HL-60 (cell line): ENCODE measurements at regions not wholly inside any gene's neighbourhood (a gene's known extent, or its start where the extent isn't known, plus 50 kb on each side); places are given as distances from the start of the nearest gene placed in this dataset.

Experiments
- DNase-seq, 2 experiments: peaks; one replicate each; pipeline ENCODE4 v3.0.0-alpha.2; 2010 to 2020; ENCODE audit warnings: low read depth in 1 of 2, low spot score in 1 of 2
- H3K27ac ChIP-seq: fragments of 250-450 bp; sonication (Bioruptor Pico); replicated peaks from 2 replicates; pipeline ENCODE4 v1.5.1; 2020; ENCODE audit warnings: mild to moderate bottlenecking, moderate library complexity
- H3K27me3 ChIP-seq: fragments of 250-450 bp; sonication (Bioruptor Pico); 2 replicates; pipeline ENCODE4 v1.5.1; 2021; ENCODE audit warnings: mild to moderate bottlenecking, moderate library complexity; ENCODE audit not compliant: insufficient read depth, poor library complexity, severe bottlenecking
- H3K4me3 ChIP-seq: replicated peaks from 2 replicates; pipeline ENCODE4 v1.5.1; 2011; ENCODE audit warnings: mild to moderate bottlenecking, control low read depth, low read length; ENCODE audit not compliant: insufficient read depth
- CTCF ChIP-seq: IDR thresholded peaks from one replicate; pipeline ENCODE4 v1.5.1; 2011; ENCODE audit warnings: low read length, control low read depth, inconsistent platforms; ENCODE audit not compliant: insufficient read depth
- GABPA ChIP-seq: IDR thresholded peaks from 2 replicates; pipeline ENCODE4 v1.6.1; 2012; ENCODE audit warnings: low read depth
- POLR2AphosphoS5 ChIP-seq: IDR thresholded peaks from 2 replicates; pipeline ENCODE4 v1.6.1; 2012; ENCODE audit warnings: low read depth
- REST ChIP-seq: IDR thresholded peaks from 2 replicates; pipeline ENCODE4 v1.6.1; 2012; ENCODE audit warnings: low read depth; ENCODE audit not compliant: insufficient replicate concordance
- SPI1 ChIP-seq: IDR thresholded peaks from 2 replicates; pipeline ENCODE4 v1.6.1; 2012; ENCODE audit warnings: low read depth, mild to moderate bottlenecking, borderline replicate concordance

DNA sequence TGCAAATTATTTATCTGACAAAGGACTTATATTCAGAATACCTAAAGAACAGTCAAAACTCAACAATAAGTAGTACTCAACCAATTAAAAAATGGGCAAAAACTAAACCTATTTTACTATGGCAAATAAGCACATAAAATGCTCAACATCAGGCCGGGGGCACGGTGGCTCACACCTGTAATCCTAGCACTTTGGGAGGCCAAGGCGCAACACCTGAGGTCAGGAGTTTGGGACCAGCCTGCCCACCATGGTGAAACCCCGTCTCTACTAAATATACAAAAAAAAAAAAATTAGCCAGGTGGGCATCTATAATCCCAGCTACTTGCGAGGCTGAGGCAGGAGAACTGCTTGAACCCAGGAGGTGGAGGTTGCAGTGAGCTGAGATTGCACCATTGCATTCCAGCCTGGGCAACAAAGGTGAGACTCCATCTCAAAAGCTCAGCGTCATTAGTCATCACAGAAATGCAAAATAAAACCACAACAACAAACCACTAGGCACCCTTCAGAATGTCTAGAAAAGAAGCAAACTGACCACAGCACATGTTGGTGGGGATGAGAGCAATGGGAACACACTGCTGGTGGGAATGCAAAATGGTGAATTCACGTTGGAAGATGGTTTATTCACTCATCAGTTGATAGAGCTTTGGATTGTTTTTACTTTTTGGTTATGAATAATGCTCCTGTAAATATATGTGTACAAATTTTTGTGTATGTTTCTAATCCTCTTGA, 180.6 kb upstream of the SOX1 start:
- Histone ChIP-seq H3K4me3 (no peak overlapping the region), H3K27ac (no peak overlapping the region), H3K27me3 (peaks cover 9% of the 10 kb centered on the region)
- no peak for DNase-seq
- TF ChIP-seq CTCF (no peak), POLR2AphosphoS5 (no peak), SPI1 (no peak), REST (no peak), GABPA (no peak)

DNA sequence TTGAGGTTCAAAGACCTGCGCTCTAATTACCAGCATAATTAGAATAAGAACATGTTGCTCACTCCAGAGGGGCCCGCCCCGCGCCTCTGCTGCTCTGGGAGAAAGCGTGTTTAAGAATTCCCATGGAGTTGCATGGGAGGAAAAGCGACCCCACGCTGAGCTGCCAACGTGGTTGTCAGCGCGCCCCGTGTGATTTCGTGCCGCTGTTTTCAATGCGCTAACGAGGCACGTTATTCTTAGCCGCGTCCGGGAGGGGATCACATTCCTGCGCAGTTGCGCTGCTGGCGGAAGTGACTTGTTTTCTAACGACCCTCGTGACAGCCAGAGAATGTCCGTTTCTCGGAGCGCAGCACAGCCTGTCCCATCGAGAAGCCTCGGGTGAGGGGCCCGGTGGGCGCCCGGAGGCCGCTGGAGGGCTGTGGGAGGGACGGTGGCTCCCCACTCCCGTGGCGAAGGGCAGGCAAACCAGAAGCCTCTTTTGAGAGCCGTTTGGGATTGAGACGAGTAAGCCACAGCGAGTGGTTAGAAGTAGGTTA, 173.8 kb upstream of the SOX1 start:
- TF ChIP-seq CTCF (no peak), GABPA (no peak), REST (no peak), POLR2AphosphoS5 (no peak)
- Histone ChIP-seq H3K4me3 (no peak overlapping the region), H3K27ac (no peak overlapping the region), H3K27me3 (peaks cover 32% of the 10 kb centered on the region)
- DNase-seq: no peak

DNA sequence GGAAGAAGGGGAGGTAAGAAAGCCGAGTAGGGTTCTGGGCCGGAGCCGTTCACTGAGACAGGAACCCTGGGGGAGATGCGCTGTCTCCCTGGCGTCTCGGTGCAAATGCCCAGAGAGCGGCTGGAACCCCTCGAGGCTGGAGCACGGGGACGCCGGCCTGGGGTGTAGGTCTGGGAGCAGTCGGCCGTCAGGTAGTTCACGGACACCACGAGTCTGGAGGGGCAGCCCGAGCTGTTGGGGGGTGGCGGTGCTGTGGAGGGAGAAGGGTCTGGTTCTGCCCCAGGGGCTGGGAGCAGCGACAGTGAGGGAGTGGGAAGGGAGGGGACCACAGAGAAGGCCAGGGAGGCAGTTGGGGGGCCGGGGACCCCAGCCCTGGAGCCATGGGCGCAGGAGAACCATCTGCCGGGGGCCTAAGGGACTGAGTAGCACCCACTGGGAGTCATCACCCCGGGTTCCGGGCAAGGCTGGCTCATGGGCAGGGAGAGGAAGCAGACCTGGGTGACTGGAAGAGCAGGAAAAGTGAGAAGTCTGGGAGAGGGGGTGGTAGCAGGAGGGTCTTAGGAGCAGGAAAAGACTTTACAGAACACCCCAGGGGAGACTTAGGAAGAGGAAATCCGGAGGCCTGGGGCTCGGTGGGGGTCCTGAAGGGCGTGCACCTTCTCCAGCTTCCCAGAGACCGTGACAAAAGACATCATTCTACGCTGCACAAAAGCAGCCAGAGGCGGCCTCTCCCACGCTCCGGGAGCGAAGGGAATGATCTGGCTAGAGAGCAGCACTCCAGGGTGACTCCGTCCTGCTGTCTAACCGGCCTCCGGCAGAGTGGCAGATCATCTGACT, 173.1 kb upstream of the SOX1 start:
- Histone ChIP-seq H3K4me3 (no peak overlapping the region), H3K27ac (no peak overlapping the region), H3K27me3 (peaks cover 30% of the 10 kb centered on the region)
- DNase-seq: no peak
- no peak for TF ChIP-seq SPI1
- no peak for TF ChIP-seq POLR2AphosphoS5
- TF ChIP-seq GABPA: no peak
- TF ChIP-seq REST: no peak
